GM12878 (cell line): ENCODE measurements at regions not wholly inside any gene's neighbourhood (a gene's known extent, or its start where the extent isn't known, plus 50 kb on each side); places are given as distances from the start of the nearest gene placed in this dataset.

ENCODE experiments used
- ATAC-seq: fragments of 200-7000 bp; cut with Tn5 transposase; 3 replicates; pipeline ENCODE4 v1.9.1; 2020; ENCODE audit warnings: mild to moderate bottlenecking, moderate library complexity
- BruUV-seq: library from RNA; stranded (reverse); fragments of 400-500 nt; replicated peaks from 2 replicates; lab custom pipeline; 2021; lab: Mats Ljungman, UMichigan
- CTCF ChIA-PET: fragments of 300-600 bp; sonication (Branson Sonifier 250); formaldehyde crosslinking; extraction: SDS; loops from one replicate; lab custom pipeline; 2021; ENCODE audit warnings: inconsistent platforms; lab: Yijun Ruan, JAX
- POLR2A ChIA-PET: fragments of 350-600 bp; formaldehyde crosslinking; extraction: SDS; loops from one replicate; lab custom pipeline; 2021; ENCODE audit warnings: inconsistent platforms; lab: Charles Lee
- RAD21 ChIA-PET: fragments of 300-600 bp; sonication (Branson Sonifier 250); formaldehyde crosslinking; loops from one replicate; lab custom pipeline; 2023; ENCODE audit warnings: antibody characterized with exemption; ENCODE audit not compliant: unreplicated experiment; lab: Charles Lee
- SMC1A ChIA-PET: fragments of 300-600 bp; sonication (Branson Sonifier 250); formaldehyde crosslinking; loops from one replicate; lab custom pipeline; 2023; ENCODE audit not compliant: unreplicated experiment, uncharacterized antibody; lab: Charles Lee
- DNase-seq: peaks from one replicate; pipeline ENCODE4 v3.0.0-alpha.2; 2011; ENCODE audit warnings: low read depth, low spot score
- FAIRE-seq: peaks from 3 replicates; lab custom pipeline; 2011; peaks lifted over from hg19 to GRCh38; lab: Jason Lieb, UNC
- H2AFZ ChIP-seq: 2 replicates; pipeline ENCODE4 v1.6.0; 2011; ENCODE audit warnings: low read depth, low read length, control low read depth; ENCODE audit not compliant: control insufficient read depth
- H3K27ac ChIP-seq: 2 replicates; pipeline ENCODE4 v1.5.1; 2011; ENCODE audit warnings: control low read depth; ENCODE audit not compliant: control insufficient read depth, insufficient read depth
- H3K27me3 ChIP-seq, 2 experiments: replicated peaks in 1 of 2; 2 replicates each; pipeline versions ENCODE4 v1.6.0 to v1.6.1; 2011; ENCODE audit warnings: low read length in 1 of 2; ENCODE audit not compliant: control insufficient read depth in 2 of 2, insufficient read depth in 2 of 2
- H3K36me3 ChIP-seq, 2 experiments: 2 replicates each; pipeline ENCODE4 v1.5.1; 2011; ENCODE audit warnings: low read length in 1 of 2; ENCODE audit not compliant: control insufficient read depth in 2 of 2, insufficient read depth in 2 of 2
- H3K4me1 ChIP-seq: 2 replicates; pipeline ENCODE4 v1.6.1; 2011; ENCODE audit warnings: mild to moderate bottlenecking, low read length, moderate library complexity, mixed read lengths; ENCODE audit not compliant: control insufficient read depth, insufficient read depth
- H3K4me2 ChIP-seq: 2 replicates; pipeline ENCODE4 v1.6.0; 2011; ENCODE audit warnings: control low read depth; ENCODE audit not compliant: control insufficient read depth, insufficient read depth
- H3K4me3 ChIP-seq: fragments of 200-600 bp; sonication (generic); 2 replicates; pipeline ENCODE4 v1.5.1; 2016
- H3K79me2 ChIP-seq: 2 replicates; pipeline ENCODE4 v1.6.0; 2011; ENCODE audit warnings: low read length; ENCODE audit not compliant: control insufficient read depth, insufficient read depth
- H3K9ac ChIP-seq: 2 replicates; pipeline ENCODE4 v1.8.0; 2011; ENCODE audit warnings: low read length, control low read depth, mixed read lengths; ENCODE audit not compliant: control insufficient read depth, insufficient read depth
- H3K9me3 ChIP-seq: replicated peaks from 3 replicates; pipeline ENCODE4 v1.5.1; 2011; ENCODE audit warnings: mild to moderate bottlenecking, low read length; ENCODE audit not compliant: control insufficient read depth, insufficient read depth
- H4K20me1 ChIP-seq: 2 replicates; pipeline ENCODE4 v1.6.0; 2011; ENCODE audit not compliant: control insufficient read depth, insufficient read depth
- BRCA1 ChIP-seq: IDR thresholded peaks from 2 replicates; pipeline ENCODE4 v1.6.1; 2011; ENCODE audit warnings: low read depth, low read length, improper control_type of control experiment
- CHD2 ChIP-seq: IDR thresholded peaks from 2 replicates; pipeline ENCODE4 v1.6.1; 2011; ENCODE audit warnings: low read depth, low read length, improper control_type of control experiment, borderline replicate concordance
- GABPA ChIP-seq: IDR thresholded peaks from 2 replicates; pipeline ENCODE4 v1.6.1; 2014; ENCODE audit warnings: antibody characterized with exemption, low read depth, mild to moderate bottlenecking, inconsistent platforms
- IRF5 ChIP-seq: fragments of 450-650 bp; IDR thresholded peaks from 2 replicates; pipeline ENCODE4 v1.6.1; 2017; ENCODE audit warnings: borderline replicate concordance
- MEF2B ChIP-seq: fragments of 450-650 bp; IDR thresholded peaks from 2 replicates; pipeline ENCODE4 v1.6.1; 2018; ENCODE audit warnings: mild to moderate bottlenecking, moderate library complexity; ENCODE audit not compliant: partially characterized antibody, poor library complexity, severe bottlenecking
- MLLT1 ChIP-seq: fragments of 450-650 bp; IDR thresholded peaks from 2 replicates; pipeline ENCODE4 v1.6.1; 2016; ENCODE audit warnings: mild to moderate bottlenecking
- MYC ChIP-seq: IDR thresholded peaks from 2 replicates; pipeline ENCODE4 v1.6.1; 2011; ENCODE audit warnings: mild to moderate bottlenecking, low read length, moderate library complexity, inconsistent platforms; ENCODE audit not compliant: insufficient read depth, insufficient replicate concordance, insufficient read length, severe bottlenecking
- NBN ChIP-seq: fragments of 450-650 bp; IDR thresholded peaks from 2 replicates; pipeline ENCODE4 v1.6.1; 2016
- POLR2AphosphoS5 ChIP-seq: IDR thresholded peaks from 2 replicates; pipeline ENCODE4 v1.6.1; 2011; ENCODE audit warnings: mild to moderate bottlenecking, low read length, inconsistent platforms
- PRDM15 ChIP-seq: fragments of 450-650 bp; formaldehyde crosslinking; IDR thresholded peaks from 2 replicates; pipeline ENCODE4 v1.4.0; 2020; ENCODE audit warnings: mild to moderate bottlenecking, moderate library complexity
- RB1 ChIP-seq: fragments of 450-650 bp; formaldehyde crosslinking; IDR thresholded peaks from 2 replicates; pipeline ENCODE4 v1.6.1; 2017; ENCODE audit warnings: mild to moderate bottlenecking, borderline replicate concordance
- SMAD1 ChIP-seq: fragments of 450-650 bp; IDR thresholded peaks from 2 replicates; pipeline ENCODE4 v1.6.1; 2018; ENCODE audit warnings: mild to moderate bottlenecking, low read depth; ENCODE audit not compliant: partially characterized antibody
- SMAD5 ChIP-seq: IDR thresholded peaks from 2 replicates; pipeline ENCODE4 v1.6.1; 2016; ENCODE audit warnings: antibody characterized with exemption, low read depth
- WGBS: methylation state at CpG from one replicate; pipeline ENCODE4 v1.1.6; 2016; ENCODE audit warnings: low lambda C conversion rate; ENCODE audit not compliant: insufficient replicate concordance, insufficient coverage; ENCODE audit errors: missing lambda C conversion rate; 5-methylcytosine and 5-hydroxymethylcytosine counted together
- in situ Hi-C: fragments of 300-500 bp; cut with MboI; formaldehyde crosslinking; loops from 9 replicates; pipeline ENCODE4 v1.14.3; 2018; ENCODE audit warnings: mixed read lengths
- intact Hi-C: fragments of 100-400 bp; cut with micrococcal nuclease; formaldehyde crosslinking; loops from one replicate; pipeline ENCODE4 v1.14.2; 2022; ENCODE audit not compliant: unreplicated experiment

GRCh38 chr11:115926138-115926537 is 421.9 kb upstream of the CADM1 start:
- Histone ChIP-seq H2AFZ (no peak overlapping the region), H3K27me3 (no peaks in the 10 kb centered on the region), H3K9ac (peak overlapping the region; percentile 65; the same call in 1 of the 2 replicates), H3K27ac (peak overlapping the region; percentile 95), H3K4me2 (no peak overlapping the region), H3K4me1 (peaks cover 97% of the 10 kb centered on the region), H3K4me3 (no peak overlapping the region), H4K20me1 (no peaks in the 10 kb centered on the region), H3K79me2 (no peaks in the 10 kb centered on the region; the same call in 1 of the 2 replicates), H3K36me3 (no peaks in the 10 kb centered on the region), H3K9me3 (no peaks in the 10 kb centered on the region)
- SMC1A ChIA-PET, result interaction anchor here (0.8 to 17.2 kb wide), 14 partner anchors 9 to 591 kb away, joined by 3 to 325 read pairs (median 13); no protein-coding TSS in a partner anchor
- BruUV-seq, result no TSS peak
- POLR2A ChIA-PET, result interaction anchor here (0.6 to 13.8 kb wide), 11 partner anchors 6 to 1040 kb away, joined by 3 to 122 read pairs (median 5); no protein-coding TSS in a partner anchor
- intact Hi-C loops, result loop anchor here (5.0 to 10.0 kb wide), 3 partner anchors 351 to 1889 kb away; partner anchors contain the start of gene CADM1
- CTCF ChIA-PET, result interaction anchor here (0.8 to 7.1 kb wide), 6 partner anchors 9 to 149 kb away, joined by 3 to 65 read pairs (median 6); no protein-coding TSS in a partner anchor
- RAD21 ChIA-PET, result interaction anchor here (0.7 to 10.9 kb wide), 9 partner anchors 6 to 151 kb away, joined by 3 to 222 read pairs (median 20); no protein-coding TSS in a partner anchor
- ATAC-seq (no peak), FAIRE-seq (no peak), DNase-seq (no peak)
- in situ Hi-C loops, result loop anchor here (5.0 kb wide), 2 partner anchors 71 to 151 kb away; no protein-coding TSS in a partner anchor
- 9% methylated on average over 5 of the region's 5 CpGs for WGBS
- TF ChIP-seq GABPA, result no peak
- peak; percentile 85; the same call in 1 of the 2 replicates for TF ChIP-seq SMAD5
- peak; percentile 49 for TF ChIP-seq SMAD1
- peak; percentile 52; the same call in 1 of the 2 replicates for TF ChIP-seq BRCA1
- 0 out of 2 replicates have a peak, but pooled peaks have one; percentile 45 for TF ChIP-seq IRF5
- TF ChIP-seq NBN, result 0 out of 2 replicates have a peak, but pooled peaks have one; percentile 48
- TF ChIP-seq RB1, result no peak
- TF ChIP-seq POLR2AphosphoS5, result peak; percentile 33; the same call in 1 of the 2 replicates
- no peak for TF ChIP-seq MEF2B
- no peak for TF ChIP-seq MYC
- TF ChIP-seq CHD2, result peak; percentile 80; the same call in 1 of the 2 replicates
- no peak for TF ChIP-seq MLLT1
- TF ChIP-seq PRDM15, result no peak
